A673 (cell line): ENCODE measurements at regions not wholly inside any gene's neighbourhood (a gene's known extent, or its start where the extent isn't known, plus 50 kb on each side); places are given as distances from the start of the nearest gene placed in this dataset.

Experiments
- BruUV-seq: library from RNA; stranded (reverse); fragments of 400-500 nt; replicated peaks from 2 replicates; lab custom pipeline; 2021; lab: Mats Ljungman, UMichigan
- CTCF ChIA-PET: fragments of 300-600 bp; sonication (Branson Sonifier 250); formaldehyde crosslinking; loops from one replicate; lab custom pipeline; 2022; ENCODE audit warnings: antibody characterized with exemption; lab: Charles Lee
- POLR2A ChIA-PET: fragments of 300-600 bp; sonication (Branson Sonifier 250); formaldehyde crosslinking; loops from one replicate; lab custom pipeline; 2022; ENCODE audit warnings: antibody characterized with exemption; ENCODE audit not compliant: low non-redundant PET; lab: Charles Lee
- DNase-seq: peaks from one replicate; pipeline ENCODE4 v3.0.0-alpha.2; 2015; ENCODE audit warnings: low spot score
- H3K27ac ChIP-seq: fragments of 200-600 bp; sonication (generic); 2 replicates; pipeline ENCODE4 v1.5.1; 2016; ENCODE audit warnings: mixed run types, low read depth, mild to moderate bottlenecking, mixed read lengths, antibody characterized with exemption, low read length; ENCODE audit not compliant: poor library complexity, severe bottlenecking
- H3K27me3 ChIP-seq: fragments of 200-600 bp; sonication (generic); replicated peaks from 2 replicates; pipeline ENCODE4 v1.6.1; 2017; ENCODE audit warnings: mixed run types, low read depth, mild to moderate bottlenecking, mixed read lengths, antibody characterized with exemption, low read length; ENCODE audit not compliant: insufficient read depth, poor library complexity
- H3K36me3 ChIP-seq: fragments of 200-600 bp; sonication (generic); 2 replicates; pipeline ENCODE4 v1.6.1; 2016; ENCODE audit warnings: mixed run types, mild to moderate bottlenecking, mixed read lengths, antibody characterized with exemption, low read length; ENCODE audit not compliant: insufficient read depth, poor library complexity, severe bottlenecking
- H3K4me1 ChIP-seq: fragments of 200-600 bp; sonication (generic); 2 replicates; pipeline ENCODE4 v1.6.1; 2017; ENCODE audit warnings: mixed run types, mild to moderate bottlenecking, mixed read lengths, antibody characterized with exemption, low read length; ENCODE audit not compliant: insufficient read depth, poor library complexity, severe bottlenecking
- H3K4me3 ChIP-seq: fragments of 200-600 bp; sonication (generic); 2 replicates; pipeline ENCODE4 v1.5.1; 2016; ENCODE audit warnings: low read depth, mixed run types, mild to moderate bottlenecking, mixed read lengths, low read length; ENCODE audit not compliant: poor library complexity, severe bottlenecking
- H3K9me3 ChIP-seq: fragments of 200-600 bp; sonication (generic); 2 replicates; pipeline ENCODE4 v1.6.1; 2016; ENCODE audit warnings: mixed run types, low read depth, mild to moderate bottlenecking, mixed read lengths, antibody characterized with exemption, low read length; ENCODE audit not compliant: poor library complexity, severe bottlenecking
- EZH2 ChIP-seq: fragments of 200-600 bp; sonication (generic); IDR thresholded peaks from 2 replicates; pipeline ENCODE4 v1.6.1; 2017; ENCODE audit warnings: borderline replicate concordance, low read depth, mild to moderate bottlenecking, mixed read lengths, antibody characterized with exemption, low read length; ENCODE audit not compliant: poor library complexity, severe bottlenecking
- intact Hi-C: fragments of 100-400 bp; cut with micrococcal nuclease; formaldehyde crosslinking; loops from one replicate; pipeline ENCODE4 v1.10.0; 2022; ENCODE audit not compliant: unreplicated experiment
- TF ChIP-seq, protein P1 (sequence below): fragments of 300-800, 200-600 bp; sonication (generic); conservative IDR thresholded peaks from 2 replicates; pipeline ENCODE4 v1.5.1; 2017; ENCODE audit warnings: low read depth, mild to moderate bottlenecking, antibody characterized with exemption, low read length, moderate library complexity, mixed read lengths

DNA sequence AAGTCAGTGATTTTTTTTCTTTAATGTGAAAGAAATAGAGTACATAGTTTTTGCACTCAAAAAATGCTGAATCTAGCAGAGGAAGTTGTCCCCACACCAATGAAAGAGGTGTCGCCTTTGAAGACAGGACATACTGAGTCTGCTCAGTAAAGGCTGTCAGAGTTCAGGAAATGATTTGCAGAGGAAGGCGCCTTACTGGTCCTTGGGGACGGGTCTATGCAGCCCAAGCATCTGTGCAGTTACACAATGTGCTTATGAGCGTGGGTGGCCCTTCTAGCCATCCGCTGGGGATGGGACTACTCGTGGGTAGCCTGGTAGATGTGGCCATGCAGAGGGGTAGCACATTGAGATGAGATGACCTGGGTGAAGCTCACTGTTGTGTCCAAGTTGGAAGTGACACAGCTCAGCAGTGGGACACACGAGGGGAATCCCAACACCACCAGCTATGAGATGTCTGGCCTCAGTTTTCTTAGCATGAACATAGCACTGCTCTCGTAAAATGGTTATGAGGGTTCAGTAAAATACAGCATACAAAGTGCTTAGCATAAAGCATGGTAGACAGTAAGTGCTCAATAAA, 116.5 kb upstream of the RBPJ start:
- no peak overlapping the region for H3K4me3 ChIP-seq
- TF ChIP-seq, protein P1, sequence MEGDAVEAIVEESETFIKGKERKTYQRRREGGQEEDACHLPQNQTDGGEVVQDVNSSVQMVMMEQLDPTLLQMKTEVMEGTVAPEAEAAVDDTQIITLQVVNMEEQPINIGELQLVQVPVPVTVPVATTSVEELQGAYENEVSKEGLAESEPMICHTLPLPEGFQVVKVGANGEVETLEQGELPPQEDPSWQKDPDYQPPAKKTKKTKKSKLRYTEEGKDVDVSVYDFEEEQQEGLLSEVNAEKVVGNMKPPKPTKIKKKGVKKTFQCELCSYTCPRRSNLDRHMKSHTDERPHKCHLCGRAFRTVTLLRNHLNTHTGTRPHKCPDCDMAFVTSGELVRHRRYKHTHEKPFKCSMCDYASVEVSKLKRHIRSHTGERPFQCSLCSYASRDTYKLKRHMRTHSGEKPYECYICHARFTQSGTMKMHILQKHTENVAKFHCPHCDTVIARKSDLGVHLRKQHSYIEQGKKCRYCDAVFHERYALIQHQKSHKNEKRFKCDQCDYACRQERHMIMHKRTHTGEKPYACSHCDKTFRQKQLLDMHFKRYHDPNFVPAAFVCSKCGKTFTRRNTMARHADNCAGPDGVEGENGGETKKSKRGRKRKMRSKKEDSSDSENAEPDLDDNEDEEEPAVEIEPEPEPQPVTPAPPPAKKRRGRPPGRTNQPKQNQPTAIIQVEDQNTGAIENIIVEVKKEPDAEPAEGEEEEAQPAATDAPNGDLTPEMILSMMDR: no peak
- no peak for TF ChIP-seq EZH2
- ChIA-PET CTCF (no interaction called here), POLR2A (no interaction called here)
- H3K4me1 ChIP-seq: no peaks in the 10 kb centered on the region
- no peaks in the 10 kb centered on the region for H3K36me3 ChIP-seq
- H3K9me3 ChIP-seq: no peaks in the 10 kb centered on the region
- intact Hi-C loops: no loop called here
- BruUV-seq: no TSS peak
- H3K27me3 ChIP-seq: peaks cover 62% of the 10 kb centered on the region
- no peak overlapping the region for H3K27ac ChIP-seq
- DNase-seq: no peak

DNA sequence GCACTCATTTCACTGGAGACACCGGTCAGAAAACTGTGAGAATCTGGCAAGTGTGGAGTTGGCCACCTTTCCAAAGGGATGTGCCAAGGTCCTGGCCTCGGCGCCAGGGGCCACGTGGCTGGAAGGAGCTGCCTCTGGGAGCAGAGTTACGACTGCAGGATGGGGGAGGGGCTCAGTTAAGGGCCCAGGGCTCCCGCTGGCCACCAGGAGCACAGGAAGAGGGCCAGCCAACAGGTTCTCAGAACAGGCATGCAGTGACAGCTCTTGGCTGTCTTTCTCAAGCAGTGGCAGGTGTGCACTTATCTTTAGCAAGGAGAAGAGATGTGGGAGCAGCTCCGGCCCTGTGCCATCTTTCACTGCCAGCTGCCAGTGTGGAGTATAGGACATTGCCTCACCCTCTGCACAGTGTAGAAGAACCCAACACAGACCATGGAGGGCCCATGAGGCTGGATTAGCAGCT, 115.9 kb upstream of the RBPJ start:
- ChIA-PET POLR2A (no interaction called here), CTCF (no interaction called here)
- no peak for DNase-seq
- no peak for TF ChIP-seq EZH2
- TF ChIP-seq, protein P1: no peak
- H3K4me1 ChIP-seq: no peaks in the 10 kb centered on the region
- H3K36me3 ChIP-seq: no peaks in the 10 kb centered on the region
- no TSS peak for BruUV-seq
- H3K4me3 ChIP-seq: no peak overlapping the region
- peaks cover 60% of the 10 kb centered on the region for H3K27me3 ChIP-seq
- H3K9me3 ChIP-seq: no peaks in the 10 kb centered on the region
- intact Hi-C loops: no loop called here
- H3K27ac ChIP-seq: no peak overlapping the region

DNA sequence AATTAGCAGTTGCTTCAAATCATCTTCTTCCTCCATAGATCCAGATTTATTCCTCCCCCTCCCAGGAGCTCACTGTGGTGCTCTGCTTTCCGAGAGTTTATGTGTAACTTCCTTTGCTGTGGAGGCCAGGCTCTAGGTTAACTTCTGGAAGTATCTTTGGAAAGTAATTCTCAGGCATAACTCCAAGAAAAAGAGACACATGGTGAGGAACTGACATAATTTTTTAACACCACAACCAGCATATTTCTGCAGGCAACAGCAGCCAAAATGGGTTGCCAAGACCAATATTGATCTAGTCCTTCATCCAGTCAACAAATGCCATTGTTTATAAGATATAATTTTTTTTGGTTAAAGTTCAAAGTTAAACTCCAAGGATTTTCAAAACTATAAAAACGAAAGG, 114.5 kb upstream of the RBPJ start:
- Histone ChIP-seq H3K27me3 (peaks cover 59% of the 10 kb centered on the region), H3K4me1 (no peaks in the 10 kb centered on the region), H3K4me3 (no peak overlapping the region), H3K36me3 (no peaks in the 10 kb centered on the region), H3K9me3 (no peaks in the 10 kb centered on the region), H3K27ac (no peak overlapping the region)
- ChIA-PET CTCF (no interaction called here), POLR2A (no interaction called here)
- no peak for DNase-seq
- intact Hi-C loops: no loop called here
- TF ChIP-seq, protein P1: no peak
- TF ChIP-seq EZH2: no peak
- no TSS peak for BruUV-seq
